NCI-H345 treated with DMSO at 0.1 percent for 48 hours (cell line): ENCODE measurements at regions not wholly inside any gene's neighbourhood (a gene's known extent, or its start where the extent isn't known, plus 50 kb on each side); places are given as distances from the start of the nearest gene placed in this dataset.
"Not testable (repeated sequence)": the region's sequence is repeated elsewhere in the genome, so short reads cannot be mapped to it uniquely, and the experiment has no call there.

Experiments
- DNase-seq: peaks from one replicate; lab custom pipeline; 2025; ENCODE audit not compliant: unreplicated experiment; lab: John Stamatoyannopoulos, UW

- DNase-seq = no peak
These were observed 1829.0 kb upstream of the MIR17HG start for GRCh38 chr13:89518289-89519077.

GRCh38 chr13:89520468-89520867 is 1827.0 kb upstream of the MIR17HG start:
- no peak for DNase-seq

- not testable (repeated sequence) for DNase-seq
These were observed 1825.8 kb upstream of the MIR17HG start for GRCh38 chr13:89521672-89522071.

GRCh38 chr13:89541091-89542030 is 1806.1 kb upstream of the MIR17HG start:
- no peak for DNase-seq

GRCh38 chr13:89550938-89551337 is 1796.5 kb upstream of the MIR17HG start:
- no peak for DNase-seq

GRCh38 chr13:89554801-89555200 is 1792.7 kb upstream of the MIR17HG start:
- DNase-seq = peak; percentile 97

GRCh38 chr13:89565476-89566100 is 1781.9 kb upstream of the MIR17HG start:
- no peak for DNase-seq

GRCh38 chr13:89567025-89567424 is 1780.5 kb upstream of the MIR17HG start:
- no peak for DNase-seq

GRCh38 chr13:89568276-89568675 is 1779.2 kb upstream of the MIR17HG start:
- no peak for DNase-seq

GRCh38 chr13:89568746-89569145 is 1778.7 kb upstream of the MIR17HG start:
- DNase-seq = no peak

- DNase-seq = no peak
These were observed 1775.8 kb upstream of the MIR17HG start for GRCh38 chr13:89571676-89572075.

- no peak for DNase-seq
These were observed 1773.4 kb upstream of the MIR17HG start for GRCh38 chr13:89574077-89574476.

- DNase-seq = no peak
These were observed 1770.2 kb upstream of the MIR17HG start for GRCh38 chr13:89577301-89577700.

- no peak for DNase-seq
These were observed 1763.3 kb upstream of the MIR17HG start for GRCh38 chr13:89584058-89584620.

GRCh38 chr13:89602655-89603054 is 1744.8 kb upstream of the MIR17HG start:
- DNase-seq = no peak

- DNase-seq = no peak
These were observed 1744.3 kb upstream of the MIR17HG start for GRCh38 chr13:89603187-89603586.

- DNase-seq = no peak
These were observed 1738.2 kb upstream of the MIR17HG start for GRCh38 chr13:89609318-89609717.

GRCh38 chr13:89610331-89610730 is 1737.2 kb upstream of the MIR17HG start:
- DNase-seq = no peak

GRCh38 chr13:89610881-89611280 is 1736.6 kb upstream of the MIR17HG start:
- no peak for DNase-seq

GRCh38 chr13:89627996-89628395 is 1719.5 kb upstream of the MIR17HG start:
- DNase-seq = no peak

- DNase-seq = no peak
These were observed 1718.9 kb upstream of the MIR17HG start for GRCh38 chr13:89628567-89628966.
